ENCODE measurements at regions not wholly inside any gene's neighbourhood (a gene's known extent, or its start where the extent isn't known, plus 50 kb on each side); places are given as distances from the start of the nearest gene placed in this dataset.

DNA sequence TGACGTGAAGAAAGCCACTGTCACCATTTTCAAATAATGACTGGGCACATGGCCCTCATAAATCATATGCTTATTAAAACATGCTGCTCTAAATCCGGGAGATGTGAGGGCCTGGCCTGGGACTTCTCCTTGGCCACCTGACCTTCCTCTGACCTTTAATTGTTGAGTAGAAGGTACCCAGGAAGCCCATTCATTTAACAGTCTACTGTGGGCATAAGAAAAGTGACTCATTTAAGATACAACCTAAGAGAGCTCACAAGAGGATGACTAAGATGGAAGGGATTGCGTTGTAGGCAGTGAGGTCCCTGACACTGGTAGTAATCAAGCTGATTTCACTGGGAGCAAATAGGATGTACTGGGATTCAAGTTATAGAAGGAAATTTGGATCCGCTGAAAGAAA, 203.4 kb upstream of the GPR26 start:
- no peak for DNase-seq

DNA sequence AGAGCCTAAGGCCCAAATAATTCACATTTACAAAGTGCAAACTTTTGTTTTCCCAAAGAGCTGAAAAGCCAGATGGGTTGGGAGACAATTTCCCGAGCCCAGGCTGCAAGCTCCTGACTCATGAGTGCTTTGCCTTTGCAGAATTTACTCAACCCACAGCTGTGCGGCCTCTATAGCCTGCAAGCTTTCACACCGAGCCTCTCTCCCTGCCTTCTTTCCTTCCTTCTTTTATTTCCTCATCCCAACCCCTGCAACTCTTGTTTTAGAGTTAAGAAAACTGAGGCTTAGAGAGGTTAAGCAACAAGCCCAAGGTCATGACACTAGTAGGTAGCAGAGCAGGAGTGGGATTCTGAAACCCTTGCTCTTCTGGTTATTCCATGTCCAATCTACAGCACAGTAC, 203.0 kb upstream of the GPR26 start:
- no peak for DNase-seq

DNA sequence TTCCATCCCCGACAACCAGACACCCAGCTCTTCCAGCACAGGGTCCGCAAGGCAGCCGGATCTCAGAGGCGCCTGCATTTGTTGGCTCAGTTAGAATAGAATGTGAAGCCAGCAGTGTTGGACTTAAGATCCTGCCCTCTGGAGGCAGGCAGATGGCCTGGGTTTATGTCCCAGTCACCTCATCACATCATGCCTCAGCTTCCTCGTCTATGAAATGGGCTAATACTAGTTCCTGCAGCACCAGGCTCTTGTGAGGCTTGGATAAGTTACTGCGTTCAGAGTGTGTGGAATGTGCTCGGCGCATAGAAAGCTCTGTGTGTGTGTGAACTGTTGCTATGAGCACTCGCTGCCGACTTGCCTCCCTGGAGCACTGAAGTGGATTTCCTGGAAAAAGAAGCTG, 202.5 kb upstream of the GPR26 start:
- DNase-seq: no peak

DNA sequence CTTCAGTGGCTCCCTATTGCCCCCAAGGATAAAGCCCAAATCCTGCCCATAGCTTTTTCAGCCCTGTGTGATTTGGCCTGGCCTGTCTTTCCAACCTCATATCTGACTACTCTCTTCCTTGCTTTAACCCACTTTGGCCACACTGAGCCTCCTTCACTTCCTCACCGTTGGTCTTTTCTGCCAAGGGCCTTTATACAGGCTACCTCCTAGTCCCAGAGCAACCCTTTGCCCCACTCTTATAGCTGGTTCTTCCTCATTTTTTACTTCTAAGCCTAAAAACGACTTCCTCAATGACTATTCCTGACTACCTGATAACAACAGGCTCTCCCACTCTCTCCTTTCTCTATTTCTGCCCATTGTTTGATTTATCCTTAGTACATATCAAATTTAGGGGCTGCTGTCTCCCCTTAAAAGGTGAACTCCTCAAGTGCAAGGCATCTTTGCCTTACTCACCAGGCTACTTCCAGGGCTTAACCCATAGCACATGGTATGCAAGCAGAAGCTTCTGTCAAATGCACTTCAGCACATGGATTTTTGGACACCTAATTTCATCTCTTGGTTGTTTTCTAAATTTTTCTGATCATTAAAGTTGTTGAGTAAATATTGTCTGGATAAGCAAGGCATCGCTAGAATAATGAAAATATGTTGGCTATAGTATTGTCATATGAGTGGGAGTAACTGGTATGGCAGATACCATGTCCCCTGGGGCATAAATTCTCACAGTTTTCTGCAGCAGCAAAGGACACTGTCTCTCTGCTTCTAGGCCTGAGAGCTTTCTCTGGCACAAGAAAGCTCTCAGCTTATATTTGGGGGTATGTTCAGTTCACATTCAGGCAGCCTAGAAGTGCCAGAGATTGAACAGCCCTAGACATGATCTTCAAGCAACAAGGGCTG, 201.5 kb upstream of the GPR26 start:
- DNase-seq: no peak

DNA sequence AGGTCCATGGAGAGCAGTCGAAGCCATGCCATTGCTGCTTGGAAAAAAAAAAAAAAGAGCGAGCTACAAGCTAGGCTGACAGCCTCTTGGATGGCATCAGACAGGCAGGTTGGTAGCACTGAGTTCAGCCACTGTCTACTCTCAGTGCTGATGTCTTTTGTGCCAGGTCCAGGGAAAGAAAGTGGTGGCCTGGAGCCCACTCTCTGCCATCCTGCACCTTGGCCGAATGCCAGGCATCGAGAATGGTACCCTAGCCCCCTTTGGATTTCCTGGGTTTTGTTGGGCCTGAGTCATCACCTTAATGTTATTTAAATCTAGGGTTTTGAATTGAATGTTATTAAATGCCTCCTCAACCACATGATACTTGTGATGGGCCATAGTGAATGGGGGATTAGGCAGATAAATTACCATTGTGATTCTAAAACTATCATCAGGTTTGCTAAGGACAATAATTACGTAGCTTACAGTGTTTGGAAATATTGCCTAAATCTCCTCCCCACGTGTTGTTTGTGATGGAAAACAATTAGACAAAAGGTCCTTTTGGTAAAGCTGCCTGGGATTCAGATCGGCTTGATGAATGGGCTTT, 195.7 kb upstream of the GPR26 start:
- DNase-seq: no peak

DNA sequence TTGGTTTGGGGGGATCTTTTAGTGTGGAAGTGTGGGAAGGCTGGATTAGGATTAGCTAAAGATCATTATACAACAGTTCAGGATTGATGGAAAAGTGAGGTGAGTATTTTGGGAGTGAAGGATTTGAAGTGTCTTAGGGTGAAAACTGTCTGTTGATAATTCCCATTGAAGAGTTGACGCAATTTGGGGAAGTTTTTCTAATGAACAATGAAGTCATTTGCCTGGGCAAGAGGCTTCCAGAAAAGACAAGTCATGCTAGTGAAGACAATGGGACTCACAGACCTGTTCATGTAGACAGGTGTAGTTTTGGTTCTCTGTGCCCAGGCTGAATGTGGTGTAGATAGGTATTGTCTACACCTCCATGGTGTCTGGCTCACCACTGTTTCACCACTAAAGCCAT, 194.3 kb upstream of the GPR26 start:
- DNase-seq: no peak

DNA sequence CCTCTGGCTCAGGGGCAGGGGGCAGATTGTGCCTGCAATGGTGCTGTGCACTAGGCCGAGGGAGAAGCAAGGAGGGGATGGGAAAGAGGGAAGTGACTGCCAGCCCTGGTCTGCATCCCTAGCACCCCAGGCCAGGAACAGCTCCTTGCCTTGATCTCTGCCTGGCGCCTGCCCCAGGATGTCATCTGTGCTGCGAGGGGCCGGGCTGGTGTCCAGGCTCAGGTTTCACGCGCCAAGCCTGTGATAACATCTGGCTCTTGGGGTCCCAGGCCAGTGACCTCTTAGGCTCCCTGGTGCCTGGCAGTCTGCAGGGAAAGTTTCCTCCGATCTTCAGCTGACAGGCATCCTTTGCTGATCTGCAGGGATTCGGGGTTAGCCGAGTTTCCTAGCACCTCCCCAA, 193.5 kb upstream of the GPR26 start:
- no peak for DNase-seq

DNA sequence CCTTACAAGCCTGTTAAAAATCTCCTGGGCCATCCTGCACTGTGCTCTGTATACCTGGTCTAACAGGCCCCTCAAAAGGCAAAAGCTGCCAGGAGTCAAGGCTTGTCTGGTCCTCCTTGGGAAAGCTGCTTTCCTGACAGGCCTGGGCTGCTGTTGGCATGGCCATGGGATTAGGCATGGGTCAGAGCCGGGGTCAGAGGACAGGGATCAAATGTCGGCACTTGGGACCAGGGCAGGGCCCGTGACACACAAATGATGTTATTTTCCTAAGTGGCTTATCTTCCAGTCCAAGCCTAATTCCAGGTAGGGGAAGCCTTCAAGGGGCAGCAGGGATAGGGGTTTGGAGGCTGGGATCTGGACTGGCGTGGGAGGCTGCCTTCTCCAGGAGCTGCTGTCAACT, 191.5 kb upstream of the GPR26 start:
- DNase-seq: no peak

DNA sequence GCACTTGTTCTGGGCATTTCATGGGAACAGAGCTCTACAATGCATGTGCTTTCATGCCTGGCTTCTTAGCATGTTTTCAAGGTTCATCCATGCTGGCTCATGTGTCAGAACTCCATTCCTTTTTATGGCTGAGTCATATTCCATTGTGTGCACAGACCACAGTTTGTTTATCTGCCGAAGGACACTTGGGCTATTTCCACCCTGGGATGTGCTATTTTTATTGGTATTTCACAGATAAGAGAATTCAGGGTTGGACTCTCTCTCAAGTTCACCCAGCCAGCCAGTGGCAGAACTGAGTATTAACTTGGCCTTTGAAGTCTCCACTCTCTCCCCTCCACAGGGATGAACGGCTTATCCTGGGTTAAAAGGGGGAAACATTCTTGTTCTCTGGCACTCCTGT, 190.7 kb upstream of the GPR26 start:
- no peak for DNase-seq

DNA sequence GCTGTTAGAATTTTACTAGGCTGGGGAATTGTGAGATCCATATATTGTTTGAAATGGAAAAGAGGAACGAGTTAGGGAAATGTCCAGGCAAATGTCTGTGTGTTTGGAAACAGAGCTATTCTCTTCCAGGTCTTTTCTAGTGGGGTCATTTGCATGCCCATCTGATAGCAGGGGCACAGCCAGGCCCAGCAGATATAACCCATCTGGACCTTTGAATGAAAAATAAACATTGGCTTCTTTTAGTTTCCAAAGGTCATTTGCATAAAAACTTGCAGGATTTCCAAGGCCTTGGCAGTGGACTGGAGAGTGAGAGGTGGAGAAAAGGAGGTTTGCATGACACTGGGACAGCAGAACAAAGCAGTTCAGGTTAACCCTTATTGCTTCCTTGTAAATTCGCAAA, 188.0 kb upstream of the GPR26 start:
- DNase-seq: no peak

DNA sequence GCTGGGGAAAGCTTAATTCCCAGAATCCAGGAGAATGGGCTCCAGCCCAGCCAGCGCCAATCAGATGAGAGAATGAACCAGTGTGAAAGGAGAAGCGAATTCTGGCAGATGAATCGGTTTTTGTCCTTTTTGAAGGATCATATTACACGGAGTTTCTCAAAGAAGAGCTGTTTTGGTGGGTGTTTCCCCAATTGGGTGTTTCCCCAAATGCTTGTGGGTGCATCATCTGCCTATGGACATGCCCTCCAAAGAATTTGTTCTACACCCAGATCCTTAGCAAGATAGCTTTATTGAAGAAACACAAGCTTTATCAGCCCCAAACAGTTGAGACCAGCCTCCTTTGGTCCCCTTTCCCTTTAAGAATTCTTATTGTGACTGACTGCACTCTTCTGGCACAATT, 186.5 kb upstream of the GPR26 start:
- no peak for DNase-seq

DNA sequence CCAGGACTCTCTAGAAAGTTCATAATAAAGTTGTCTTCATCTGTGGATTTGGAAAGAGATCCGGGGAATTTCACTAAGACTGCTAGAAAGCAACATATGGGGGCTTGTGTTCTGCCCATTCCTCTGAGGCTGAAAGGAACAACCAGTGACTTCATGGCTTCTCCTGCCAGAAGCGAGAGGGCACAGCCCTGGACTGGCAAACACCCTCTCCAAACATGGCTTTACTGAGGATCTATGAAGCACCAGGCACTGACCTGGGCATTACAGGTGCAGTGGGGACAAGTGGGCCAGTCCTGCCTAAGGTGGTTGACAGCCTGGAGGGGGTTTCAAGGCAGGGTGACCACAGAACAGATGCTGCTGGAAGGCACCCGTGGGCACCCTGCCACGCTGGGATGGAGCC, 185.8 kb upstream of the GPR26 start:
- DNase-seq: no peak

DNA sequence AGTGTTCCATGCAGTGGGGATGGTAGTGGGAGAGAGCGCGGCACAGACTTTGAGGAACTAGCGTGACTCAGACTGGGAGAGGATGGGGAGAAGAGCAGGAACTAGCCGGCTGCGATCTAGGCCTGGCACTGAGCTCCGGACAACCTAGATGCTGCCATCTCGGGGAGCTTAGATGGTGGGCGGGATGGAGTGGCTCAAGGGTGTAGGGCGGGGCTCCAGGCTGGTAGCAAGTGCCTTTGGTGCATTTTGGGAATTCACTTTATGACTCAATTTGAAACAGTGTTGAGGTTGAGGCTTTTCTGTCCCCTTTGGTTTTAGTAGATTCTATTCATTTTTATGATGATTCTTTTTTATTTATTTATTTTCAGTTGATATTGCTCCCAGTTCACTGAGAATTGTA, 185.3 kb upstream of the GPR26 start:
- DNase-seq: no peak

DNA sequence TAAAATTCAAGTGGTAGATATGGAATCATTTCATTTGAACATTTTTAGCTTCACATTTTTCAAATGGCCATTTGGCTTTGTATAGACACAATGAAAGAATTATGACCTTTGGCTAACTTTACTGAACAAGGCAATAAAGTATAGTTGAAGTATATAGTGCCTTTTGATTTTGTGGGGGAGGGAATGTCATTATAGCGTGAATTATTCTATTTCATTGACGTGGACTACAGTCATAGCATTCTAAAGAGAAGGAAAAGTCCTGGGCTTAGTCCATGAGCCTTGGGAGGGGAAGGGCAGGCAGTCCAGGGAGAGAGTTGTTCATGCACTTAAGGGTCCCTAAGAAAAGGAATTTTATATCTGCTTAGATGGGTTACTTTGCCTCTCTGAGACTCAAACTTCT, 181.4 kb upstream of the GPR26 start:
- DNase-seq: no peak

DNA sequence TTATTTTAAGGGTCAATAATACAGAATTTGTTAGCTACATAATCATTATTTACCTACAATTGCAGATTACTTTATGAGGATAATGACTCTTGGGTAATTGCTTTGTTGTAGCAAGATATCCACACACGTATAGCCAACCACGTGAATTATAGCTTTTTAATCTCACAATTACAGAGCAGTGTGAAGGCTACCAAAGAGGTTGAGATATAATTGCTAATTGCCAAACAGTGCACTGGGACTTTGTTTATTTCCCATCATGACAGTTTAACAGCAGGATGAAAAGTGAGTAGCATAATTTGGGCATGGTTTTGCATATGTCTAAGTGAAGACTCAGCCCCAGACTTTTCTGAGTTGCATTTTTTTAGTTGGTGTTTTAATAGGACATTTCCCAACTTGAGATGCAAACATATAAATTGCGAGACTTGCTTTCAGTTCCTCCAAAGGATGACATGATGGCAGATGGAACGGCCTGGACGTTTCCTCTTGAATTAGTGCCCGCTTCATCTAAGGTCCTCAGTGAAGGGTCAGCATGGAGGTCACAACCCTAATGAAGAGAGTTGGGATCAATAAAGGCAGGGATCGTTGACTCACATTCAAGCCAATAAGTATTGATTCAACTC, 180.7 kb upstream of the GPR26 start:
- DNase-seq: no peak

DNA sequence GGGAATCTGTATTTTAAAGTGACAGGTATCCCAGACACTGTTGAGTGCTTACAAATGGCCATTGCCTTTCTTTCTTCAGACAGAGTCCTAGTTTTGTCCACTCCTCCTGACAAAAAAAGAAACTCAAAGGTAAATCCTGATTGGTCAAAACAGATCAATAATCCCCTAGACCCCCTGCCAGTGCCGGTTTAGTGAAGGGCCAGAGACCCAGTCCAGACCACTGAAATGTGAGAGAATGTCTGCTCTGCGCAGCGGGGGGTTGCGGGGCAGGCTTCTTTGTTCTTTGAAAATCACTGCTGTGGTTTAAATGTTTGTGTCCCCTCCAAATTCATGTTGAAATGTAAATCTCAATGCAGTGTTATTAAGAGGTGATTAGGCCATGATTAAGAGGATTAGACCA, 177.7 kb upstream of the GPR26 start:
- DNase-seq: no peak

DNA sequence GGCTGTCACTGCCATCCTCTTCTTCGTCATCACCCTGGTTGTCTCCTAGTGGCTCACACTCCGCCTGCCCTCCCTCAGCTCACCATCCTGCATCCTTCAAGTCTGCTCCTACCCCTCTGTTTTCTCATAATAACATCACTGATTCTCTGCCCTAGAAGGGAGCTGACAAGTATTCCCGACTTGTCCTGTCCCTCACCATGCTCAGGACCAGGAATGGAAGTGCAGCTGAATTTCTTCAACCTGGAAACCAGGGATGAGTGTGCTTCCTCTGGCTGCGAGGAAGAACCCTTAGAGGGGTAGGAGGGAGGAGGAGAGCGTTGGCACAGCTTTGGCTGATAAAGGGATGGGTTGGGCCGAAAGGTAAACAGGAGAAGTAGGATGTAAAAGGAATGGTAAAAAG, 174.8 kb upstream of the GPR26 start:
- DNase-seq: no peak

DNA sequence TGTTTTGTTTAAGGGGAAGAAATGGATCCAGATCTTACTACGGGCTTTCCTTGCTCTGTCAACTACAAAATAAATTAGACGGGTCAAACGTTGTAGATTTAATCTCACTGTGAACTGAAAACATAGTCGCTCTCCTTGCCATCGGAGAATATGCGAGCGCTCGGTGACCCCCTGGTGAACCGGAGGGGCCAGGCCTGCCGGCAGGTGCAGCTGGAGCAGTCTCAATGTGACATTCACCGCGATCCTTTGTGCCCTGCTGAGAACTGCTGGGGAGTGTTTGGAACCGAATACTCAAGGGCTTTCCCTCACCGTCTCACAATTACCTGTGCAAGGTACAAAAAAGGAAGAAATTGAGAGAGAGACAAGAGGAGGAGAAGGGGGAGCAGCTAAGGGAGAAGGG, 174.1 kb upstream of the GPR26 start:
- no peak for DNase-seq

DNA sequence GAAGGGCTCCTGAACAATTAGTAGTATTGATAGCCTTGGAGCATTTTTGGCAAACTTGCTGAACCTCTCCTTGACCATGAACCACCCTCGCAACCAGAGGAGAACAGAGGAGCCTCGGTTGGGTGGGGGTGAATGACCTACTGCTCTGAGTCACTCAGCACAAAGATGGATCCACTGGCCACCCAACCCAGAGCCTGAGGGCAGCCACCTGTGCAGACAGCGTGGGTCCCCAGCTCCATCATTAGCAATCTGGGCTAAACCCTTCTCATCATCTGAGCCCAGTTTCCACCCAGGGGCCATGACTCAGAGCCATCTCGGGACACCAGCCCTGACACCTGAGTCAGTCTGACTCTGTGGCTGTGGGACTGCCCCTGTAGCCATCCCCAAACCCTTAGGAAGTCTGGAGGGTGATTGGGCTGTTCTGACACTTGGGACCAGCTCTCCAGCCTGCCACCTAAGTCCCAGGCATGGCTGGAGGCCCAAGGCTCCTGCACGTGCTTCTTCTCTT, 171.8 kb upstream of the GPR26 start:
- no peak for DNase-seq

DNA sequence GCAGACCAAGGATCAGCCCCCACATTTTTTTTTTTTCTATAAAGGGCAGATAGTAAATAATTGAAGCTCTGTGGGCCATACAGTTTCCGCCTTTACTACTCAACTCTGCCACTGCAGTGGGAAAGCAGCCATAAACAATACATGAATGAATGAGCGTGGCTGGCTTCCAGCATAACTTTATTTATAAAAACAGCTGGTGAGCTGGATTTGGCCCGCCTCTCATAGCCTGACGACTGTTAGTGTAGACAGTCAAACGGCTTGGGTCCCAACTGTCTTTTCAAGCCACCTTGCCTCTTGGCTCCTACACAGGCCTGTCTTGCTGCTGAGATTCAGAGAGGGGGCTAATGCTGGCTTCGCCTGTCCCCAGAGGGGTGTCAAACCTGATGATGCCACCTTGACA, 169.8 kb upstream of the GPR26 start:
- no peak for DNase-seq

DNA sequence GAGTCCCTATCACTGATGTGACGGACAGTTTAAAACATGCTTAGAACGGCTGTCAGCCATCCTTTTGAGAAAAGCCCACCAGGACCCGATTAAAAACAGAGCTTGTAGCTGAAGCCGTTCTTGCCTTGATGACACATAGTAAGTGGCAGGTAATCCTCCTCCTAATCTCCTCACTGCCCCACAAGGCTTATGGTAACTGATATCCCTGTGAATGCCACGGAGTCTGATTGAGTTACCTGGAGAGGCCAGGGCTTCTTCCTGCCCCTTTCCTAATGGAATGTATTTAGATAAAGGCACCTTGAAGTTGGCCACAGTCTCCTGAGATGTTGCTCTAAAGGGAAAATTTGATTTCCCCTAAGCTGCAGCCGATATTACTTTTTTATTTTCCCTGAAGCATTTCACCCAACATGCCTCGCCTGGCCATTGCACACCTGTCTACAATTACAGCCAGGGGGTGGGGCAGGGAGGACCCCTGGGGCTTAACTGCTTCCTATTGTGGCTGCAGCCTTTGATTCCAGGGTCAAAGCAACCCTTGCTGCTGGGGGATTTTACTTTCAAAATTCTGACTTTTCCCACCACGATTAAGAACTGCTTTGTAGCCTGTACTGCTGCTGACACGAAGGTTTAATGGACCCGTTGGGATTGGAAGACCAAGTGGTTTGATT, 169.0 kb upstream of the GPR26 start:
- DNase-seq: no peak

DNA sequence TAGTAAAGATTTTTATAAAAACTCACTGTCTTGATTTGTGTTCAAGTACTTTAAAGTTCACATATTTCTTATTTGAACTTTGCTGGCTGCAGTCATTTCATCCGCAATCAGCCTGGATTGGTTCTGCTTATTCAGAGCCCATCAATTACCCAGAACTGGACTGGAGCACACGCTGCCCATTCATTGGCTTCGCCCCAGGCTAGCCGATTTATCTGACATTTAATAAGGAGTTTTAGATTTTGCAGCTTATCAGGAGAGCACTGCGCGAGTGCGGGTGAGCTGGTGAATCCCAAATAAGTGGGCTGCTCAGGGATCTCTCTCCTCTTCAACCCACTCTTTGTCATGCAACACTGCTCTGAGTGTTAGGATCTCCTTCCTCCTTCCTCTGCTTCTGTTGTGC, 166.0 kb upstream of the GPR26 start:
- no peak for DNase-seq

DNA sequence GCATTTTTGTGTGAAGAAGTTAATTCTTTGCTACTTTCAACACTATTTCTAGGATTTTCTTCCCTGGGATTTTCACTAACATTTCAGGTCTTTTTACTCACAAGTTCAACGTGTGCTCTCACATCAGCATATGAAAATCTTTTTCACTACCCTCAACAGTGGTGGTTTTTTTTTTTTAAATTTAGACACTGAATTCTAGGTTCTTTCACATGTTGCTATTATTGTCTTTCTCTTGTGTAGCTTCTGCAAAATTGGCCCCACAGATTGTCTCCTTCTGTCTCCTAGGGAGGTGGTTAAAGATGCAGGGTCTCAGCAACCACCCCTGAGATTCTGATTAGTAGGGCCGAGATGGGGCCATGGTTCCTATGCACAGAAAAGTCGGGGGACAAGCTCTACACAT, 165.0 kb upstream of the GPR26 start:
- no peak for DNase-seq

DNA sequence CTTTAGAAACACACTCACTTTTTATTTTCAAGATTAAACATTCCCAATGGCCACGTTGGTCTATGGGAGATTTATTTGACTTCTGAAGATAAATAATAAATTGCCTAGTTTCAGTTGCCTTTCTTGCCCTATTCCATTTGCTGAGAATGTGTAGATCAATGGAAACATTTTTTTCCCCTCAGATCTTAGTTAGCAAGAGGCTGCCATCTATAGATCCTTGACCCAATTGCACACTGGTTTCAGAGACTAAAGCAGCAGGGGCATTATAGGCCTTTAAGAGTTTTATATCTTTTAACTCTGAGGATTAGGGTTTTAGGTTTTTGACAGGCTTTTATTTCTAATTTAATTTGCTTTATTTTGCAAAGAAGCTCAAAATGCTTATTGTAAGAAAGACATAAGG, 163.2 kb upstream of the GPR26 start:
- DNase-seq: no peak
